H9 (cell line): ENCODE measurements at regions not wholly inside any gene's neighbourhood (a gene's known extent, or its start where the extent isn't known, plus 50 kb on each side); places are given as distances from the start of the nearest gene placed in this dataset.

Experiments
- DNase-seq: peaks from one replicate; pipeline ENCODE4 v3.0.0-alpha.2; 2017
- H2AFZ ChIP-seq: one replicate; pipeline ENCODE4 v1.6.1; 2013; ENCODE audit warnings: mild to moderate bottlenecking, low read length, control low read depth, moderate library complexity
- H2AK5ac ChIP-seq: 2 replicates; pipeline ENCODE4 v1.6.1; 2013; ENCODE audit warnings: low read length, control low read depth, mixed read lengths; ENCODE audit not compliant: insufficient read length
- H2BK120ac ChIP-seq: one replicate; pipeline ENCODE4 v1.6.1; 2013; ENCODE audit warnings: low read depth, mild to moderate bottlenecking, low read length, control low read depth, inconsistent platforms; ENCODE audit not compliant: poor library complexity, severe bottlenecking
- H2BK12ac ChIP-seq: 2 replicates; pipeline ENCODE4 v1.6.1; 2013; ENCODE audit warnings: low read length, control low read depth, mixed read lengths, low read depth; ENCODE audit not compliant: insufficient read length
- H2BK15ac ChIP-seq: 2 replicates; pipeline ENCODE4 v1.6.1; 2013; ENCODE audit warnings: low read depth, low read length, control low read depth
- H2BK20ac ChIP-seq: one replicate; pipeline ENCODE4 v1.6.1; 2013; ENCODE audit warnings: low read depth, mild to moderate bottlenecking, low read length, control low read depth, inconsistent platforms; ENCODE audit not compliant: poor library complexity, severe bottlenecking
- H2BK5ac ChIP-seq: 2 replicates; pipeline ENCODE4 v1.6.1; 2013; ENCODE audit warnings: low read length, control low read depth, mixed read lengths; ENCODE audit not compliant: insufficient read length
- H3K14ac ChIP-seq: 2 replicates; pipeline ENCODE4 v1.6.1; 2013; ENCODE audit warnings: low read length, control low read depth; ENCODE audit not compliant: insufficient read depth
- H3K18ac ChIP-seq: 2 replicates; pipeline ENCODE4 v1.6.1; 2013; ENCODE audit warnings: low read depth, mild to moderate bottlenecking, mixed read lengths, low read length, control low read depth; ENCODE audit not compliant: insufficient read length
- H3K23ac ChIP-seq: 2 replicates; pipeline ENCODE4 v1.6.1; 2013; ENCODE audit warnings: low read length, control low read depth, mixed read lengths, low read depth; ENCODE audit not compliant: insufficient read length
- H3K23me2 ChIP-seq: 2 replicates; pipeline ENCODE4 v1.6.1; 2013; ENCODE audit warnings: low read depth, mild to moderate bottlenecking, mixed read lengths, low read length, control low read depth; ENCODE audit not compliant: insufficient read length, poor library complexity, severe bottlenecking
- H3K27ac ChIP-seq: 2 replicates; pipeline ENCODE4 v1.5.1; 2013; ENCODE audit warnings: low read length, control low read depth, mixed read lengths, low read depth; ENCODE audit not compliant: insufficient read length
- H3K27me3 ChIP-seq: 2 replicates; pipeline ENCODE4 v1.6.1; 2013; ENCODE audit warnings: low read length, control low read depth, inconsistent platforms; ENCODE audit not compliant: insufficient read depth
- H3K4ac ChIP-seq: 2 replicates; pipeline ENCODE4 v1.6.1; 2013; ENCODE audit warnings: low read depth, mild to moderate bottlenecking, control low read depth, inconsistent platforms, low read length, moderate library complexity
- H3K4me1 ChIP-seq: 2 replicates; pipeline ENCODE4 v1.6.1; 2013; ENCODE audit warnings: low read length, control low read depth, inconsistent platforms; ENCODE audit not compliant: insufficient read depth
- H3K4me2 ChIP-seq: 2 replicates; pipeline ENCODE4 v1.6.1; 2013; ENCODE audit warnings: low read length, control low read depth, mixed read lengths; ENCODE audit not compliant: insufficient read length, insufficient read depth
- H3K56ac ChIP-seq: 2 replicates; pipeline ENCODE4 v1.6.1; 2013; ENCODE audit warnings: low read depth, mild to moderate bottlenecking, mixed read lengths, low read length, control low read depth; ENCODE audit not compliant: insufficient read length
- H3K79me1 ChIP-seq: 2 replicates; pipeline ENCODE4 v1.6.1; 2013; ENCODE audit warnings: low read depth, mild to moderate bottlenecking, moderate library complexity, low read length, control low read depth, inconsistent platforms; ENCODE audit not compliant: insufficient read depth, poor library complexity, severe bottlenecking
- H3K79me2 ChIP-seq: 2 replicates; pipeline ENCODE4 v1.6.1; 2013; ENCODE audit warnings: low read length, control low read depth, inconsistent platforms; ENCODE audit not compliant: insufficient read depth
- H3K9ac ChIP-seq: 2 replicates; pipeline ENCODE4 v1.6.1; 2013; ENCODE audit warnings: low read length, control low read depth, mixed read lengths; ENCODE audit not compliant: insufficient read length; ENCODE audit errors: extremely low read depth
- H3K9me3 ChIP-seq: one replicate; pipeline ENCODE4 v1.6.1; 2013; ENCODE audit warnings: low read depth, low read length, inconsistent platforms; ENCODE audit not compliant: control insufficient read depth
- H3T11ph ChIP-seq: one replicate; pipeline ENCODE4 v1.6.1; 2013; ENCODE audit warnings: mild to moderate bottlenecking, low read length, control low read depth, inconsistent platforms
- H4K20me1 ChIP-seq: one replicate; pipeline ENCODE4 v1.6.1; 2013; ENCODE audit not compliant: control insufficient read depth, insufficient read length, insufficient read depth
- H4K5ac ChIP-seq: 2 replicates; pipeline ENCODE4 v1.6.1; 2013; ENCODE audit warnings: low read depth, mild to moderate bottlenecking, mixed read lengths, low read length, control low read depth; ENCODE audit not compliant: insufficient read length
- H4K8ac ChIP-seq: replicated peaks from 2 replicates; pipeline ENCODE4 v1.6.1; 2013; ENCODE audit warnings: low read length, control low read depth, mixed read lengths, low read depth; ENCODE audit not compliant: insufficient read length
- H4K91ac ChIP-seq: 2 replicates; pipeline ENCODE4 v1.6.1; 2013; ENCODE audit warnings: low read depth, mild to moderate bottlenecking, moderate library complexity, mixed read lengths, low read length, control low read depth; ENCODE audit not compliant: insufficient read length
- H3K27ac Mint-ChIP-seq, 3 experiments: 2 replicates in 2 of 3; 3 replicates in 1 of 3; pipeline ENCODE4 v1.8.0; 2020 to 2021; ENCODE audit warnings: mixed read lengths in 3 of 3, mild to moderate bottlenecking in 1 of 3, moderate library complexity in 1 of 3
- H3K27me3 Mint-ChIP-seq: 2 replicates; pipeline ENCODE4 v1.8.0; 2021; ENCODE audit warnings: low read depth, mild to moderate bottlenecking, moderate library complexity, mixed read lengths
- H3K36me3 Mint-ChIP-seq, 3 experiments: 2 replicates in 2 of 3; 3 replicates in 1 of 3; pipeline ENCODE4 v1.8.0; 2020 to 2021; ENCODE audit warnings: low read depth in 3 of 3, mixed read lengths in 3 of 3; ENCODE audit not compliant: insufficient read depth in 1 of 3
- H3K4me1 Mint-ChIP-seq, 2 experiments: 2 replicates each; pipeline ENCODE4 v1.8.0; 2020; ENCODE audit warnings: mixed read lengths in 2 of 2
- H3K4me3 Mint-ChIP-seq, 2 experiments: 2 replicates in 1 of 2; 3 replicates in 1 of 2; pipeline ENCODE4 v1.8.0; 2020 to 2021; ENCODE audit warnings: mild to moderate bottlenecking in 2 of 2, mixed read lengths in 2 of 2, moderate library complexity in 1 of 2
- H3K9me3 Mint-ChIP-seq, 2 experiments: 2 replicates in 1 of 2; 3 replicates in 1 of 2; pipeline ENCODE4 v1.8.0; 2020; ENCODE audit warnings: mild to moderate bottlenecking in 2 of 2, mixed read lengths in 2 of 2, moderate library complexity in 1 of 2
- CTCF ChIP-seq: fragments of 200-600 bp; sonication (generic); conservative IDR thresholded peaks from 3 replicates; pipeline ENCODE4 v1.8.0; 2021; ENCODE audit warnings: antibody characterized with exemption, mild to moderate bottlenecking
- WGBS: extraction: QIAGEN DNeasy Blood & Tissue Kit; methylation state at CpG from one replicate; pipeline ENCODE4 v1.1.7; 2013; ENCODE audit warnings: missing lambda C conversion rate, low lambda C conversion rate, mixed read lengths; ENCODE audit not compliant: insufficient read length; ENCODE audit errors: extremely low coverage; 5-methylcytosine and 5-hydroxymethylcytosine counted together

DNA sequence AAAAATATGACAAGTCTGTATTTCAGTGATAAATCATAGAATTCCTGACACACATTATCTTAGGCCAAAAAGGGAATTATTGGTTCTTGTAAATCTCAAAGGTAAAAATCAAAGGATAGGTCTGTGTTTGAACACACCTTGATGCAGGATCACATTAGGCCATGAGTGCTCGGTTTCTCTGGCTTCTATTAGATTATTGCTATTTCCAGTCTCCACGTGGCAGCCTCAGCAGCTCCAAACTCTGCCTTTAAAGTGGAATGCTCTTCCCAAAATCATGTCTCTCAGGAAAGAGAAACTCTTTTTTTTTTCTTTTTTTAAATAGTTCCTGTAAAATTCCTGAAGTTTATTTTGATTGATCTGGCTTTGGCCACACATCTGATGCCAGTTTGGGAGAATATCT lies 105.6 kb upstream of the FRMD6 start:
- no peaks in the 10 kb centered on the region for H3K27me3 Mint-ChIP-seq
- H2AK5ac ChIP-seq: no peak overlapping the region
- no peak overlapping the region for H4K91ac ChIP-seq
- H3K9me3 Mint-ChIP-seq: no peaks in the 10 kb centered on the region
- H3K9me3 ChIP-seq: no peaks in the 10 kb centered on the region
- no peak overlapping the region for H2BK120ac ChIP-seq
- H2BK15ac ChIP-seq: no peak overlapping the region
- H3K23ac ChIP-seq: no peak overlapping the region
- no peak overlapping the region for H3K27ac ChIP-seq
- no peak overlapping the region for H2BK12ac ChIP-seq
- no peaks in the 10 kb centered on the region for H3K23me2 ChIP-seq
- no peaks in the 10 kb centered on the region for H3K79me2 ChIP-seq
- no peaks in the 10 kb centered on the region for H3K27me3 ChIP-seq
- peaks cover 7% of the 10 kb centered on the region in 2 experiments for H3K4me1 Mint-ChIP-seq
- no CpG with 5 or more reads among the region's 2 CpGs for WGBS
- H3K56ac ChIP-seq: no peak overlapping the region
- no peak overlapping the region for H3K4me3 Mint-ChIP-seq
- H3K4me1 ChIP-seq: no peaks in the 10 kb centered on the region
- H3K14ac ChIP-seq: no peak overlapping the region
- H3K18ac ChIP-seq: no peak overlapping the region
- no peaks in the 10 kb centered on the region for H4K20me1 ChIP-seq
- no peak overlapping the region for H4K8ac ChIP-seq
- H2AFZ ChIP-seq: no peak overlapping the region
- no peak overlapping the region for H4K5ac ChIP-seq
- no peak overlapping the region for H3T11ph ChIP-seq
- H2BK20ac ChIP-seq: no peak overlapping the region
- H3K4ac ChIP-seq: no peak overlapping the region
- H3K79me1 ChIP-seq: no peaks in the 10 kb centered on the region
- no peak overlapping the region for H3K27ac Mint-ChIP-seq
- H3K9ac ChIP-seq: no peak overlapping the region
- no peak for DNase-seq
- no peak overlapping the region for H2BK5ac ChIP-seq
- H3K36me3 Mint-ChIP-seq: no peaks in the 10 kb centered on the region
- no peak overlapping the region for H3K4me2 ChIP-seq
- TF ChIP-seq CTCF: no peak
